IPS-NIHi7 (cell line): ENCODE measurements at regions not wholly inside any gene's neighbourhood (a gene's known extent, or its start where the extent isn't known, plus 50 kb on each side); places are given as distances from the start of the nearest gene placed in this dataset.
A peak's percentile ranks its signal among the peaks of the same experiment; 100 is the strongest.
"Not testable (repeated sequence)": the region's sequence is repeated elsewhere in the genome, so short reads cannot be mapped to it uniquely, and the experiment has no call there.

Source experiments
- DNase-seq: peaks from one replicate; pipeline ENCODE4 v3.0.0; 2012; ENCODE audit warnings: mixed read lengths; ENCODE audit errors: extremely low spot score

DNA sequence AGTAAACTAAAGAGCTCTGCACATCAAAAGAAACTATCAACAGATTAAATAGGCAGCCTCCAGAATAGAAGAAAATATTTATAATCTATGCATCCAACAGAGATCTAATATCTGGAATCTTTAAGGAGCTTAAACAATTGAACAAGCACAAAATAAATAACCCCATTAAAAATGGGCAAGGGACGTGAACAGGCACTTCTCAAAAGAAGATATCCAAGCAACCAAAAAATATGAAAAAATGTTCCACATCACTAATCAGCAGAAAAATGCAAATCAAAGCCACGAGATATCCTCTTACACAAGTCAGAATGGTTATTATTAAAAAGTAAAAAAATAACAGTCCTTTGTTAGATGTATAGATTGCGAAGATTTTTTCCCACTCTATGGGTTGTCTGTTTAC lies 109.1 kb upstream of the TRPC7 start:
- no peak for DNase-seq

DNA sequence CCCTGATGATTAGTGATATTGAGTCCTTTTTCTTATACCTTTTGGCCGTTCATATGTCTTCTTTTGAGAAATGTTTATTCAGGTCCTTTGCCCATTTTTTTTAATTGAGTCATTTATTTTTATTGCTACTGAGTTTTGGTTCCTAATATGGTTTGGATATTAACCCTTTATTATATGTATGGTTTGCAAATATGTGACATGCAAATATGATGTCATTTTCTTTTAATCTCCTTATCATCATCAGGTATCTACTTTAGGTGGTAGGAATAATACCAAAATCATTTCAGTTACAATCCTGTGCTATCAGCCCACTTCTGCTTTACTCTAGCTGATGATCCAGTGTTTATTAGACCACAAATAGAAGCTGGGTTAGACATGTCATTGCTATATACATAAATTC lies 102.3 kb upstream of the TRPC7 start:
- DNase-seq: no peak

DNA sequence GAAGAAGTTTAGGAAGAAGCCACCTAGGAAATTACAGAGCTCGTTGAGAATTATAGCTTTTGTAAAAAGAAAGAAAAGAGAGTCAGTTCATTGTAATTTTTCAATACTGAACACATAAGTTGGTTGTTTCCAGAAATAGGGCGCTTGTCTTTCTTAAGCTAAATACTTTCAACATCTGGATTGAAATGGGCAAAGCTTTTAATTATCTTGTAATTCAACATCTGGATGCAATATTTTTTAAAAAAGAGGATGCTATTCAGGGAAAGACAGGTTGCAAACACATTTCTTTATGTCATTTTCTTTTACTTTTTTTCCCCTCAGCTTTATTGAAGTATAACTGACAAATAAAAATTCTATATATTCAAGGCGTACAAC lies 100.7 kb upstream of the TRPC7 start:
- no peak for DNase-seq

DNA sequence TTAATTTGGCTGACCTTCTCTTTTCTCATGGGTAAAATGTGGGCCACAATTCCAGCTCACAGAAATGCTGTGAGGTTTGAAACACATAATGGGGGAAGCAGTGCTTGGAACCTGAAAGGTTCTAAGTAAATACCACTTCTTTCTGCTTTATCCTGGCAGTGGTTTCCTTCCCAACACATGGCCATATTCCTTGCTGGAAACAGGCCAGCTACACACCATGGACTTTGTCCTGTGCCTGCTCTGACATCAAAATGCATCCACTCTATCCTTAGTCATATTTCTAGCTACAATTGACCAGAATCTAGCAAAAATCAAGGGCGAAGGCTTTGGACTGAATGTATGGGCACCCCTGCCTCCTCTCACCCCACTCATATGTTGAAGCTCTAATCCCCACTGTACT lies 93.1 kb upstream of the TRPC7 start:
- no peak for DNase-seq

DNA sequence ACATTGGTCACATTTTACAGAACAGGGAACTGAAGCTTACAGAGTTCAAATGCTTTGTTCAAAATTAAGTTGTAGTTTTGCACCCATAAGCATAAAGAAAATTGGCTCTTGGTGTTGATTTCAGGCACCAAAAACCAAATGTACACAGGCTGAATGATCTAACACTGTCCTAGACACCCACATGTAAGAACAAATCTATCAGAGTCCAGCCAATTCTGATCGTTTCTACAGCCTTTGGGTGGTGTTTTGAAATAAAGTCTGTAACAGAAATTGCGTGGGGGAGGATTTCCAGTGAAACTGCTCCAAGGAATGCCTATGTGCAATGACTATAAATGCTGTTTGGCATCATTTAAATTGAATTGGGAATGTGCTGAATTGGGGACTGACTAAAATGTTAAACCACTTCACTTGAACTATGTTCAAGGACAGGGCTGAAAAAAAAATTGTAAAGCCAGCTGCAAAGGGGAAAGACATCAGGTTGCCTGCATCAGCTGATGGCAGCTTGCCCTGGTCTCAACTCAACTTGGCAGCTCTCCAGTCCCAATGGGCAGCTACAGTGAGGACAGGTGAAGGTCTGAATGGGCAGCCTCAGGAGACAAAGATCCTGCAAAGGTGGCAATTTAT lies 92.2 kb upstream of the TRPC7 start:
- DNase-seq: no peak

DNA sequence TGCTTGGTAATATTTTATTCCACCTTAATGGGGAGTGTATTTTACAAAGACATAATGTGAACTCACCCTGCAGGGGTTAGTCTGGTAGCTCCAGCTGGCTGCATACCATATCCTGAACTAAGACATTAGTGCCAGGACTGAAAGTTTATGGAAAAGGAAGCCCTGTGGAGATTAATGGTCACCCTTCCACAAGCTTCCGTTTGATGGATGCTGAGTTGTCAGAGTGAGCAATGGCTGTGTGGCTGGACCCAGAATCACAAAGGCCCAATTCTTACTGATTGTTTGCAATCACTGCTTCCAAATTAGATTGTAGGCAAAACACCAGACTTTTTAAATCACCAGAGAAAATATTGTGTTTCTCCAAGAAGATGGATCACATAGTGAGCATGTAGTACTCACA lies 90.1 kb upstream of the TRPC7 start:
- no peak for DNase-seq

DNA sequence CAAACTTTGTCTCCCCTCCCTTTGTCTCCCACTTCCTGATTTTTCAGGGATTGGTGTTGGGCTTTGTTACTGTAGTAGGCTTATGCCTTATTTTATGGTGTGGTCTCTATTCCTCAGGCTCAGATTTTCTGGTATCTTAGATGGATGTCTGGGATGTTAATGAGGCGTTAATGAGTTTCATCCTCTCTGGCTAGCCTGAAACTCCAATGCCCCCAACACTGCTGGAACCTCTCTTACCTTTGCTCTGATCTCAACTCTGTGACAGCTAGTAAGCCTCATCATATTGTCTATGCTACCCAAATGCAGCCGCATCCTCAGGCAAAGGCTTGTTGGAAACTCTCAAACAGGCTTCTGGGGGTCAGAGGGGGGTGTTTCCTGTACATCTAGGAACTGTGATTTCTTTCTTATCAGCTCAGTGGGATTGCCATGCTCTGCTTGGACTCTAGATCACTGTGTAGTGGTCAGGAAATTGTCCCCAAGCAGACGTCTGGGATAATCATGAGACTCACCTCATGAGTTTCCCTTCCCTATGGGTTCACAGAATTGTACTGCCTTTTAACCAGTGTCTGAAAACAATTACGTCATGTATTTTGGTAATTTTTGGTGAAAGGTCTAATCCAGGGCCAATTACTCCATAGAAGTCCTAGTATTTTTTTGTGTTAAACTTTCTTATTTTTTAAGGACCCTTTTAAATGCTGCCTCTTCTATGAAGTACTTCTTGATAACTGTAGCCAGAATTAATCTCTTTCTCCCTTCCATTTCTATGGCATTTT lies 88.8 kb upstream of the TRPC7 start:
- DNase-seq: no peak

DNA sequence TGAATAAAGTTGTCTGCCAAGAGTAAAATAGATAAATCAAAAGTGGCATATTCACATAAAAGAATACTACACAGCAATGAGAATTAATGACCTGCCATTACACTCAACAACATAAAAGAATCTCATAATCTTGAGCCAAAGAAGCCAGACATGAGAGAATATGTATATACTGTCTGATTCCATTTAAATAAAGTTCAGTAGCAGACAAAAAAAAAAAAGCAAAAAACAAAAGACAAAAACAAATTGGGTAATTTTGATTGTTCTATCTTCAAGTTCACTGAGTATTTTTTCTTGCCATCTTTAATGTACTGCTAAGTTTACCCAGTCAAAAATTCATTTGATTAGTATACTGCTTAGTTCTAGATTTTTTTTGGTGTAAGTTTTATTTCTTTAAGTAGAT lies 87.9 kb upstream of the TRPC7 start:
- no peak for DNase-seq

DNA sequence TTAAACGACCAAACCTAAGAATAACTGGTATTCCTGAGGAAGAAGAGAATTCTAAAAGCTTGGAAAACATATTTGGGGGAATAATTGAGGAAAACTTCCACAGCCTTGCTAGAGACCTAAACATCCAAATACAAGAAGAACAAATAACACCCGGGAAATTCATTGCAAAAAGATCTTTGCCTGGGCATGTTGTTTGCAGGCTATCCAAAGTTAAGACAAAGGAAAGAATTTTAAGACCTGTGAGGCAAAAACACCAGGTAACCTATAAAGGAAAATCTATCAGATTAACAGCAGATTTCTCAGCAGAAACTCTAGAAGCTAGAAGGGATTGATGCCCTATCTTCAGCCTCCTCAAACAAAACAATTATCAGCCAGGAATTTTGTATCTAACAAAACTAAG lies 82.2 kb upstream of the TRPC7 start:
- not testable (repeated sequence) for DNase-seq

DNA sequence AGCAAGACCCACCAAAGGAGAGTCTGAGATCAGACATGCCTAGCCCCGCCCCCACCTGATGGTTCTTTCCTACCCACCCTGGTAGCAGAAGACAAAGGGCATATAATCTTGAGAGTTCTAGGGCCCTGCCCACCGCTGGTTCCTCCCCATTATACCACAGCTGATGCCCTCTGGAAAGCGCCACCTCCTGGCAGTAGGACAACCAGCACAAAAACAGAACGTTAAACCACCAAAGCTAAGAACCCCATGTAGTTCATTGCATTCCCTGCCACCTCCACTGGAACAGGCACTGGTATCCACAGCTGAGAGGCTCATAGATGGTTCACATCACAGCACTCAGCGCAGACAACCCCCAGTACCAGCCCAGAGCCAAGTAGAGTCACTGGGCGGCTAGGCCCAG lies 81.2 kb upstream of the TRPC7 start:
- no peak for DNase-seq

DNA sequence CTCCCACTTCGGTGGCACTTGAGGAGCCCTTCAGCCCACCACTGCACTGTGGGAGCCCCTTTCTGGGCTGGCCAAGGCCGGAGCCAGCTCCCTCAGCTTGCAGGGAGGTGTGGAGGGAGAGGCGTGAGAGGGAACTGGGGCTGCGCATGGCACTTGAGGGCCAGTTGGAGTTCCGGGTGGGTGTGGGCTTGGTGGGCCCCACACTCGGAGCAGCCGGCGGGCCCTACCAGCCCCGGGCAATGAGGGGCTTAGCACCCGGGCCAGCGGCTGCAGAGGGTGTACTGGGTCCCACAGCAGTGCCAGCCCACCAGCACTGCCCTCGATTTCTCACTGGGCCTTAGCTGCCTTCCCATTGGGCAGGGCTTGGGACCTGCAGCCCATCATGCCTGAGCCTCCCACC lies 78.8 kb upstream of the TRPC7 start:
- DNase-seq: not testable (repeated sequence)

DNA sequence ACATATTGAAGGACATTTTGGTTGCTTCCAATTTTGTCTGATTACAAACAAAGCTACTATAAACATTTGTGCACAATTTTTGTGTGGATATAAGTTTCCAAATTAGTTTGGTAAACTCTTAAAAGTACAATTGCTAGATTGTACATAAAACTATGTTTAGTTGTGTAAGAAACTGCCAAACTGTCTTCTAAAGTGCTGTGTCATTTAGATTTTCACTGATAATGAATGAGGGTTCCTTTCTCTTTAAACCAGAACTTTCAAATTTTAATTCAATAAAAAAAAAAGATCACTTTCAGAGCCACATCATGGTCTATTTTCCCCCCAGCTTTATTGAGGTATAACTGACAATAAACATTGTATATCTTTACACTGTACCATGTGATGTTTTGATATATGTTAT lies 74.0 kb upstream of the TRPC7 start:
- no peak for DNase-seq

DNA sequence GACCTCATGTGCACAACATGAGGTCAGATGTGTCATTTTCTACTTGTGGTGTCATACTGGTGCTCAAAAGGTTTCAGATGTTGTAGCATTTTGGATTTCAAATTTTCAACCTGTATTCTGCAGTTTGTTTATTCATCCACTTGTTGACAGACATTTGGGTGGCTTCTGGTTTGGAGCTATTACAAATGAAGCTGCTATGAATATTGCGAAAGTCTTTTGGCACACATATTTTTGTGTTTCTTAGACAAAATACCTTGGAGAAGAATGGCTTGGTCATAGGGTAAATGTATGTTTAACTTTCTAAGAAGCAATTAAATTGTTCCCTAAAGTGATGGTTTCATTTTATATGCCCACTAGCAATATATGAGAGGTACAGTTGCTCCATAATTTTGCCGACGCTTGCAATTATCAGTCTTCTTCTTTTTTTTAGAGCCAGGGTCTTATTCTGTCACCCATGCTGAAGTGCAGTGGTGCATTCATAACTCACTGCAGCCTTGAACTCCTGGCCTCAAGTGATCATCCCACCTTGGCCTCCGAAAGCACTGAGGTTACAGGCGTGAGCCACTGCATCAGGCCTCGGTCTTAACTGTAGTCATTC lies 70.7 kb upstream of the TRPC7 start:
- DNase-seq: no peak

DNA sequence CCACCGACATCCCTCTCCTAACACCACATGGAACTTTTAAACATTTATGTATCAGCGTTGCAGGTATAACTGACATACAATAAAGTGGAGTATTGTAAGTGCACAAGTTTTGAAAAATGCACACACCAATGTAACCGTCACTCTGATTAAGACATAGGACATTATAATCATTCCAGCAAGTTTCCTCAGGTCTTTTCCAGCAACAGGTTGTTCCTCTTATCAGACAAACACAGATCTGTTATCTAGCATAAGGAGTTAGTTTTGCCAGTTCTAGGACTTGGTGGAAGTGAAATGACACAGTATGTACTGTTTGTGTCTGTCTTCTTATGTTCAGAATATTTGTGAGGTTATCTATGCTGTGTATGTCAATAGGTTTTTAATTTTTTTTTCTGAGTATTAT lies 69.5 kb upstream of the TRPC7 start:
- DNase-seq: no peak

DNA sequence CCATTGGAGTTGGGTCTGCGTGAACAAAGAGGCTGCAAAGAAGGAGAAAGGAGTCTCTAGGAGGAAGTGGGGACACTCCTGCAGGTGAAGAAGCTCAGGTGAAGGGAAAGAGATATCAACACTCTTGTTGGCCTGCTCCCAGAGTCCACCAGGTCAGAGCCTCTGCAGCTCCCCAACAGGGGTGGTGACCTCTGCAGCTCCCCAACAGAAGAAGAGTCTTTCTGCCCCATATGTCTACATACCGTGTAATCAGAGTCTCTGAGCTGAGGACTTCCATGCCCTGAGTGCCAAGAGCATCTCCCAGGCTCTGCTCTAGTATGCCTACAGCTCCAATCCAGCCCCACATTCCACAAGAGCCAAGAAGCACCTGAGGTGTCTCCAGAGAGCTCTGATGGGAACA lies 67.4 kb upstream of the TRPC7 start:
- no peak for DNase-seq

DNA sequence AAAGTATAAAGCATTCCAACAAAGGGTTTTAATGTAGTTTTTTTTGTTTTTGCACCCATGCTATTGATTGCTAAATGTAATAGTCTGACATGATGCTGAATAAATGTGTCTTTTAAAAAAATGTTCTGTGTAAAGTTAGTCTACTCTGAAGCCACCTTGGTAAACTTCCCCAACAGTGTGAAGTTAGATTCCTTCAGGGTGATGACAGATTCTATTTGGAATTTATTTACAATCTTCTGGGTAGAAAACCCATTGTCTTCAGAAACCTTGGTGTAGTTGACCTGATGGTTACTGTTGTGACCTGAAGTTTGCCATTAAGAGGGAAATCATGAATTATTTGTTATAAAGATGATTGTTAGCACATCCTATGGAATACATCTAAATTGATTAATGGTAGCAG lies 64.7 kb upstream of the TRPC7 start:
- DNase-seq: no peak

DNA sequence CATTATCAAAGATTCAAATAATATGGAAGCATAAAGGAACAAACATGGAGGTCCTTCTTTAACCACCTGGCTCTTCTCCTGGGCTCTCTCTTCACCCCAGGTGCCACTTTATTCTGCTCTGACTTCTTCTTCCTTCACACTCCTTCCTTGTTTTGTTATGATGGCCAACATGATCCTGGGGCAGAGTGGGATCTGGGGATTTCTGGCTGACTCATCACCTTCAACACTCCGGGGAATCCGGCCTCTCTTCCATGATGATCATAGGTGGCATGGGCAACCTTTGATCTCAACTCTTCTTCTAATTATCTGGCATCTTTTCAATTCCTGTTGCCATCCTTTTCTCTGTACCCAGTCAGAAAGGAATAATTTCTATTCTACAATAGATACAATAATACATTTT lies 62.1 kb upstream of the TRPC7 start:
- DNase-seq: no peak

DNA sequence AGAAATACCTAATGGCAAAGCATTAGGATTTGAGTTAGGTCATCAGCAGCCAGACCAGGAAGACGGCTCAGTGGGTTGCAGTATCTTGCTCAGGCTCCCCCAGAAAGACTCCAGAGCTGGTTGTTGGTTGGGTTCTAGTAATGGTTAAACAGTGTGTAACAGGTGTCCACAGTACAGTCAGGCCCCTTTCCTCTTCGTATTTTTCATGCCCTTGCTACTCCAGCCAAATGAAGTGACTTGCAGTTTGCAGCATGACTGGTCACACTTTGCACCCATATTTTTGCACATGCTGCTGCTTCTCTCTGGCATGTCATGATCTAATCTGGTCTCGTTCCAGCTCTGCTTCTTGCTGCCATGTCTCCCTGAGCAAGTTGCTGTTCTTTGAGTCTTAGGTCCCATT lies 60.6 kb upstream of the TRPC7 start:
- DNase-seq: no peak

DNA sequence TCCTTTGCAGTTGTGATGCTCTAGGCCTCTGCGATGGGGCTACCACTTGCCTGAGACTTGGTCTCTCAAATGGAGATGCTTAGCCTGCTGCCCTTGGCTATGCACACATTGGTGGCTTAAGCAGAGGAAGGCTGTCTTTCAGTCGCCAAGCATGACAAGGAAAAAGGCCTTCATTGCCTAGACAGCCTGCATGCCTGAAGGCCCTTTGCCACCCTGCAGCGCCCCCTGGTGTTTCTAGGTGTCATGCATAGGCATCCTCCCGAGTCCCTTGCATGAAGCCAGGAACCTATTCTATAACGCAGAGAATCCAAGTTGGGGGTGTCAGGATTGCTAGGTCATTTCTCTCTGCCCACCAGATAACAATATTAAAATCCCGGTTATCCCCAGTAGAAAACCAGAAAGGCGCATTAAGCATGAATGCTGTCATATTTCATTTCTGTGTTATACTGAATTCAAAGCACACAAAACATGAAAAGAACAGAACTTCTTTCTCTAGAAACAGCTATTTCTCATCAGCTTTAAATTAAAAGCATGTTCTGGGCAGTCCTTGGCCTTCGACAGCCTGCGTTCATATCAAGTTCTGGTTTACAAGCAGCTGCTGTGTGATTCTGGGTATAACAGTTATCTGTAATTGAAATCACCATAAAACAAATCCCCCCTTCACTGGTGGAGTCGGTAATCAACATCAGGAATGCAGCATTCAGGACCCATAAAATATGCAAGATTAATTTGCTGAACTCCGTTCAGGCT lies 59.7 kb upstream of the TRPC7 start:
- DNase-seq: peak; percentile 91

DNA sequence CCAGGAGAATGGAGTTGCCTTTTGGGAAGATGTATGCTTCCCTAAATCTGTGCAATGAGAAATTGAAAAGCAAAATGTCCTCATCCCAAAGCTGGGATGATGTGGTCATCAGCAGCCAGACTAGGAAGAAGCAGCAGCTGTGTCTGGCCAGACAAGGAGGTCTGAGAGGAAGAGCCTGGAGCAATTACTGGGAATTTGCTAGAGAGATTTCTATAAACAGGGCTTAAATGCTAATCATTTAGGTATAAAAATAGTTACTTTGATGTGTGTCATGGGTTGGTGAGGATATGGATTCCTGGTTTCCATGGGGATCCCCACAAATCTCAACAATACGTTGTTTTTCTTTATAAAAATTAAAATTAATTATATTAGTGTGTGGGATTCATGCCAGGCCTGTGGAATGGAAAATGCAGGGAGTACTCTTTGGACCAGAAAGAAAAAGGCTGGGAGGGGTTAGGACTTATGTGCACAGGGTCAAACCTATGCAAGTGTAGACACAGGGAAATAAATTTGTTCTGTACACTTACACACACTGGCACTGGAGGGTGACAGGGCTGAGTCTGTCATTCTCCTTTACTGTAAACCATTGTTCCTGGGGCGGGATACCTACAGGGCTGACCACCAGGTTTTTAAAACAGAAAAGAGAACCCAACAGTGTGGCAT lies 58.7 kb upstream of the TRPC7 start:
- no peak for DNase-seq

DNA sequence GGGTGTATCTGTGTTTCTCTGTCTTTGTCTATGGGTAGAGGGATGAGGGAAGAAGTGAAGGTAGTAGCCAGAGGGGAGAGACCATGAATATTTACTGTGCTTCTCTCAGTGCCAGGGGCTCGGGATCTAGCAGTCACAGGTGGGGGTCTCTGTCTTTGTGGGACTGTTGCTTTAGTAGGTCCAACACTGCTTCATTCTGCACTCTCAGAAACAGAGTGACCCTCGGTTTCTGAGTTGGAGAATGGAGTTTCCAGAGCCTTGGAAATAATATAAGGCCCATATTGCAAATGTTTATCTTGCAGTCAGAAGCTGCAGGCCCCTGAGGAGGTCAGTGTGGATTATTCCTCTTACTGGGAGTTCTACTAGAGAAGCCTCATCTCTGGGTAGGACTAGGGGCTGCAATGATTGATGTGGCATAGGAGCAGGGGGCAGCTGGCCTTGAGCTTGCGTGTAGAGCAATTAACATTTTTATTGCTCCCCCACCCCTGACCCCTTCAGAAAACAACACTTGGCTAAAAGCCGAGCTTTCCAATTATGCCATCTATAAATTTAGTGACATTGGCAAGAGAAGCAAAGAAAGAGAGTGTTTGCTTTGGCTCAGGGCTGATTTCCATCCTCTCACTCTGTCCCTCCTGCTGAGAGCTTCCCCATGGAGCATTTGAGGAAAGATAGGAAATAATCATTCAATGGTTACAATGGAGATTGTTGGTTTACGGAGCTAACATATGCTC lies 55.0 kb upstream of the TRPC7 start:
- DNase-seq: no peak

DNA sequence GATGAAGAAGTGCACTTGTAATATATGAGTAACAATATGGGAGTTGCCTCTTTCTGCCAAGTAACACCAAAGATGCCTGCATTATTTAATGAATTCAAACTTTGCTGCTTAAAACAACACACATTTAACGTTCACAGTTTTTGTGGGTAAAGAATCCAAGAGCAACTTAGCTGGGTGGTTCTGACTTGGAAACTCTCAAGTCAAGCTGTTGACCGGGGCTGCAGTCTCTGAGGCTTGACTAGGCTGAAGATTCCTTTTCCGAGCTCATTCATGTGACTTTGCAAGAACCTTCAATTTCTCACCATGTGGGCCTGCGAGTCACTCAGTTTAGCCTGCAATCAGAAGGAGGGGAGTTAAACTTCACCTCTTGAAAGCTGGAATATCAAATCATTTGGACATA lies 53.0 kb upstream of the TRPC7 start:
- no peak for DNase-seq
